HS-27A (cell line): ENCODE measurements at regions not wholly inside any gene's neighbourhood (a gene's known extent, or its start where the extent isn't known, plus 50 kb on each side); places are given as distances from the start of the nearest gene placed in this dataset.

Experiments used
- DNase-seq: peaks from one replicate; pipeline ENCODE4 v3.0.0-alpha.2; 2012; ENCODE audit warnings: low read depth, missing footprints

GRCh38 chr4:32147446-32148085, 1427.4 kb downstream of the PCDH7 start:
- no peak for DNase-seq

DNA sequence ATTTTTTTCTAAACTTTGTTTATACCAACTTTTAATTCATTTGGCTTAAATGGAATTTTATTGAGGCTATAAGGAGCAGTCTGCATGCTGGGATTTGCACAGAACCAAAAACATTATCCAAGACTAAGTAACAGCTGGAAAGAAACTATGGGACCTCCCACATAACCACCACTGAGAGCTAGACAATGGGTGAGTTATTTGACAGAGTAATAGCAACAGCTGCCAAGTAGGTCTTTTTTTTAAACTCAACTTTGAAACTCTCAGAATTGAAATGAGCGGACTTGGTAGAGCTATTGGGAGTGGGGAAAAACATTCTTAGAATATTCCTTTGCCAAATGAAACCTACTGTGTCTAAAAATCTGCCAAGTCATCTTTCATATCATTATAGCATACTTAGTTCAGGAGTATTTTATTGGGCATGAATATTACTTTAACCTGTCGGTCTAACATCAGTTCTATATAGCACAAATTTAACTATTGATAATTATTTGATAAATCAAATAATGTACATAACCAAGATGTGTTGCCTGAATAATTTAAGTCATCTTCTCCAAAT, 1428.0 kb downstream of the PCDH7 start:
- DNase-seq: no peak

DNA sequence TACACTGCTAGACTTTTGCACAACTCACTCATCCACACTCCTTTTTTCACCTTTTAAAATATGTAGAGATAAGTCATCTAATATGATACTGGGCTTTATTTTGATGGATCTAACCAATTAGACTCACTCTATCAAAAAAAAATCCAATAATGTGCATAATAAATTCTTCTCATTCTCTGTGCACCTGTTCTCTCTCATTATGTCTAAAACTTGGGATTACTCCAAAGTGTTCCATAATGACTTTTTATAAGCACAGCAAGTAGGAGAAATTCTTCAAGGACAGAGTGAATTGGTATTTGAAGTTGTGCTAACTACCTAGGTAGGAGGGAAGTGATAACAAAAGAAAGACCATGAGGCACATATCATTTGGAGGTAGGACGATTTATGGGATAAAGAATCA, 1438.8 kb downstream of the PCDH7 start:
- DNase-seq: no peak

GRCh38 chr4:32161392-32161791, 1441.2 kb downstream of the PCDH7 start:
- DNase-seq: no peak

- DNase-seq: no peak
These were observed 1443.0 kb downstream of the PCDH7 start for GRCh38 chr4:32163125-32163524.

- no peak for DNase-seq
These were observed 1449.7 kb downstream of the PCDH7 start for GRCh38 chr4:32169841-32170240.

DNA sequence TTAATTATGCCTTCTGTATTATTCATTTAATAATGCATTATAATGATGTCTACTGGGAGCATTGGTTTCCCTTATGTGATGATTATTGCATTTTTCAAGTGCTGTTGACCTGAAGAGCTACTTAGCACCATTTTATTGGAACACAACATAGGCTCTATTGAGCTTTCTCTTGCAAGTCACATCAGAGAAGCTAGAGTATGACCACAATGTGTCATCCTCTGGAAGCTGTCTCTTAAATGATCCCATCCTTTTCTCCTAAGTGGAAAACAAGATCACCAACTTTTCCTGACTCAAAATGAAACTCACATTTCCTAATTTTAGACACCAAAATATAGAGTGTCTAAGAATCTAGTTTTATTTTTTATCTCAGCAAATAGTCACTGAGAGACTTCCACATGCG, 1451.9 kb downstream of the PCDH7 start:
- no peak for DNase-seq

GRCh38 chr4:32172761-32173160, 1452.6 kb downstream of the PCDH7 start:
- DNase-seq: no peak

- no peak for DNase-seq
These were observed 1459.9 kb downstream of the PCDH7 start for GRCh38 chr4:32180086-32180485.

DNA sequence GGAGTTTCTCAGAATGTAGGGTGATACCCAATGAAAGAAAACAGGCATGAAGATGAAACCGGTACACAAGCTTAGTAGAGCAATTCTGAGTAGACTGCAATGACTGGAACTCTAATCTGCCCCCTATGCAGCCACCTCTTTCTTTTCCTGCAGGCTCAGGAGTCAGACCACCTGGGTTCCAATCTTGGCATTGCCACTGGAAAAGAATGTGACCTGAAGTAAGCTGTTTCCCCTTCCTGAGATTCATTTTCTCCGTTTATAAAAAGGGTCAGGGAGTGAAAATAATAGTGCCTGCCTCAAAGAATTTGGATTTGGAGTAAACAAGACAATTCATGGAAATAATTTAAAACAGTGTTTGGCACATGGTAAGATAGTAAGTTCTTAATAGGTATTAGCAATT, 1464.0 kb downstream of the PCDH7 start:
- no peak for DNase-seq

GRCh38 chr4:32189130-32189529, 1469.0 kb downstream of the PCDH7 start:
- DNase-seq: no peak

DNA sequence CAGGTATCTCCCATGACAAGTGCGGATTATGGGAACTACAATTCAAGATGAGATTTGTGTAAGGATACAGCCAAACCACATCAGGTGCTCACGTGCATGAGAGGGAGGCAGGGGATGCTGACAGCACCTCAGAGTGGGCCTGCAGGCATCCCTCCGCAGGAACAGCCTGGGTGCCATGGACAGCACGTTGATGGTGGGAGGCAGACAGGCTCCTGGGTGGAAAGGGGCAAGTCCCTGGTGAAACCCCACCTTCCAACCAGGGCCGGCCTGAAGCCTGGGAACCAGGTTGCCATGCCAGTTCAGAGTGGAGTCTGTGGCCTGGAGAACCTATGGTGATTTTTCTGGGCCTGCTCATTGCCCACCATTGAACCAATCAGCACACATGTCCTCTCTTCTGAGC, 1469.6 kb downstream of the PCDH7 start:
- DNase-seq: no peak

DNA sequence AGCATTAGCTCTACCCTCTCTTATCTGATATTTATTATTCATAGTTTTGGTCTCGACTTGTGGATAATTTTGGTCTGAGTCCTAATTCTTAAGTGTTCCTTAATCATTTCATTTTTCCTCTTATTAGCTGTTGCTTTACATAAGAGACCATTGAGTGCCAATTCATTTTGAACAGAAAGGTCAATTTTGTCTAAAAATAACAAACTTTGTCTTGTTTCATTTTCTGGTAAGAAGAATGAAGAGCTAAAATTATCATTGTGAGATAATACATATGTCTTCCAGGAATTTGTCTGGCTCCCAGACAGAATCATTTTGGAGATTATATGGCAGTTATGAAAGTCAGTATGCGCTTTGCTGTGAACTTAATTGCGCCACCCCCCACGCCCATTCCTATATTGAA, 1471.8 kb downstream of the PCDH7 start:
- DNase-seq: no peak

GRCh38 chr4:32192363-32192762, 1472.2 kb downstream of the PCDH7 start:
- no peak for DNase-seq

GRCh38 chr4:32192991-32193390, 1472.8 kb downstream of the PCDH7 start:
- DNase-seq: no peak

DNA sequence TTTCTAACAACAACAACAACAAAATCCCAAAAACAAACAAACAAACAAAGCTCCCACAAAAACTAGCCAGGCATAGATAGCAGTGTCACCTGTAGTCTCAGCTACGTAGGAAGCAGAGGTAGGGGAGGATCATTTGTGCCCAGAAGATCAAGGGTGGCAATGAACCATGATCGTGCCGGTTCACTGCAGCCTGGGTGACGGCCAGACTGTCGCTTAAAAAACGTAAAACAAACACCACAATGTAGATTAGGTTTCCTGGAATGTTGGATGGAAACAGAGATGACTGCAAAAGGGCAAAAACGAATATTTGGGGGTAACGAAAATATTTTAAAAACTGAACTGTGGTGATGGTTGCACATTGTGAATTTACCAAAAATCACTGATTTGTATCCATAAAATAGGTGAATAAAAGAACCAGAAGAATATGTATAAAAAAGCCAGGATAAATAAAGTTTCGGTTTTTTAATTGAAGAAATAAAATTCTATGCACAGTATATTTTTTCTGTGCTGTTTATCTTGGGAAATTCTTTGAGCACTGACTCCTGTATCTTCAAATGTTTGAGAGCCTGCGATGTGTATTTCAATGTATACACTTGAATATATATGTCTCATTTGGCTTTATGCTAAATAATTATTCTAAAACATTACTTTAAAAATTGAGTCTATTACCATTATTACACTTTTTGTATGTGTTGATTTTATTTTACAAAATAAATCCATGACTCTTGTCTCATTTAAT, 1477.0 kb downstream of the PCDH7 start:
- no peak for DNase-seq

DNA sequence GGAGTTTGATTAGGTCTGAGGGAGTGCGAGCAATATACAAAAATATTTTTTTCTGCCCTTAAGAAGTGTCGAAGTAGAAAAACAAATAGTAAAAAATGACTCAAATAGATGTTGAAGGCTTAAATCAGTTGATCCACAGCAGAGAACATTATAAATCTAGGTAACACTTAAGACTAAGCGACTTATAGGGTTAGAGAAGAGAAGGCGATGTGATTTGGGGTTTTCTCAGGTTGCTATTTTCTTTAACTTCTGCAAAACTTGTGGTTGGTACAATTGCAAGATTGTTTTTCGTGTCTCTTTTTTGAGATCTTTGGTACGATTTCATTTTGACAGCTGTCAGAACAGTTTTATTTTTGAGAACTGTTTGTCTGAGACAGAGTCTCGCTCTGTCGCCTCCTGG, 1479.5 kb downstream of the PCDH7 start:
- no peak for DNase-seq

- no peak for DNase-seq
These were observed 1483.2 kb downstream of the PCDH7 start for GRCh38 chr4:32203340-32203739.

GRCh38 chr4:32206756-32207155, 1486.6 kb downstream of the PCDH7 start:
- no peak for DNase-seq

DNA sequence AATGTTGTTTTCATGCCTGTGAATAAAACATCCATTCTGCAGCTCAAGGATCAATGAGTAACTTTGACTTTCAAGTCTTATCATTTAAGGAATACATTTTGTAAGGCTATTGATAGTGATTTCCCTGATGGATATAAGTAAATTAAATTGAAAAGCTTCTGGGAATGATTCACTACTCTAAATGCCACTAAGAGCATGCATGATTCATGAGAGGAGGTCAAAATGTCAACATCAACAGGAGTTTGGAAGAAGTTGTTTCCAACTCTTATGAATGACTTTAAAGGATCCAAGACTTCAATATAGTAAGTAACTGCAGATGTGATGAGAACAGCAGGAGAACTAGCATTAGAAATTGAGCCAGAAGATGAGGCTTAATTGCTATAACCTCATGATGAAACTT, 1487.3 kb downstream of the PCDH7 start:
- DNase-seq: no peak

DNA sequence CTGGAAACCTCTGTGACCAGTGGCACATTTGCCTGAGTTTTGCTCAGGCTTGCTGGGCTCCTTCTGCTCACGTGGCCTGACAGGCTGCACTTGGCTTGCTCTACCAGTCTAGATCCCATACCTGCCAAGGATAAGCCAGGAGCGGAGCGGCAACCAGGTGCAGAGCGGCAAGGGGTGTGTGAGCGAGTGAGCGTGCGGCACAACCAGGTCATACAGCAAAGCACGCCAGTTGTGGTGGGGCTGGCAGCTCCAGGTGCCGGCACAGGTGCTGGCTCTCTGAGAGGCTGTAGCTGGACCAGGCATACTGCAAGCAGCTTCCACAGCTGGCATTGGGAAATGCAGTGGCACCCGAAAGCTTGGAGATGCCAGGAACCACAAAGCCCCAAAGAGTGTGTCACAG, 1495.1 kb downstream of the PCDH7 start:
- no peak for DNase-seq

DNA sequence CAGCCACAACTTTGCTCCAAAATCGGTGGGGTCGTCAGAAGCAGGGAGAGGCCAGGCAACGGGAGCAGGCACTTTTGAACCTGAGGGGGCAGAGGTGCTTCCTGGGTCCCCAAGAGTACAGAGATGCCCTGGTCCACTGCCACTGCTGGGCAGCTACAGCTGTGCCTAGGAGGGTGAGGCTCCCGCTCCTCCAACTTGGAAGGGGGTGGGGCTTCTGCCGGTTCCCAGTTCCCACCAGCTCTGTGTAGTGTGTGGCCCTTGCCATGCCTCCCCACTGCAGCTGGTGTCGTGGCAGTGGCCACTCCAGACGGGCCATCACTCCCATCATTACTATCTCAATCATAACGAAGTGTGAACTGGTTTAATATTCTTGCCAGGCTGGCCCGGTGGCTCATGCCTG, 1496.3 kb downstream of the PCDH7 start:
- DNase-seq: no peak

GRCh38 chr4:32219306-32220075, 1499.3 kb downstream of the PCDH7 start:
- no peak for DNase-seq
